ENCODE measurements at regions not wholly inside any gene's neighbourhood (a gene's known extent, or its start where the extent isn't known, plus 50 kb on each side); places are given as distances from the start of the nearest gene placed in this dataset.
A peak's percentile ranks its signal among the peaks of the same experiment; 100 is the strongest.
"Not testable (repeated sequence)": the region's sequence is repeated elsewhere in the genome, so short reads cannot be mapped to it uniquely, and the experiment has no call there.

DNA sequence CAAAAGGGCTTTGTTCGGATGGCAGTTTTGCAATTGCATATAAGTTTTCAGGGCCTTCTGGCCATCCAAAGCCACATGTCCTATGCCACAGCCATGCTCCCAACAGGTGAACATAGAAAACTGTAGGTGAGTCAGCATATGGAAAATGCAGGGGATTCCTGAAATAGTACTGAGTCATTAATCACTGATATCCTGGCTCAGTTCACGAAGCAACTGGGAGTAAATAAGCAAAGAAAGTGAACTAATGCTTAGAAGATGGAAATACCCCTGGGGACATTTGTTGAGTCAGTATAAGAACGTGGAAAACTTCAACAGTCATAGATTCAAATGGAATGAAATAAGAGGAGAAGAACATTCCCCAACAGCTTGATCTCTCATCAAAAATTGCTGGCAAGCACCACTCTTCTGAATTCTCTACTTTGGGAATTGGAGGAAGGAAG is 148.9 kb upstream of the RUNX1 start:
- DNase-seq (ENCODE audit: low spot score) (no peak), ATAC-seq (peak; percentile 62)
- intact Hi-C loops (cut with DNase I) = no loop called here

- intact Hi-C loops (cut with DNase I) = no loop called here
- ATAC-seq (no peak), DNase-seq (ENCODE audit: low spot score) (no peak)
Observed at GRCh38 chr21:35197191-35197590, 148.1 kb upstream of the RUNX1 start.

DNA sequence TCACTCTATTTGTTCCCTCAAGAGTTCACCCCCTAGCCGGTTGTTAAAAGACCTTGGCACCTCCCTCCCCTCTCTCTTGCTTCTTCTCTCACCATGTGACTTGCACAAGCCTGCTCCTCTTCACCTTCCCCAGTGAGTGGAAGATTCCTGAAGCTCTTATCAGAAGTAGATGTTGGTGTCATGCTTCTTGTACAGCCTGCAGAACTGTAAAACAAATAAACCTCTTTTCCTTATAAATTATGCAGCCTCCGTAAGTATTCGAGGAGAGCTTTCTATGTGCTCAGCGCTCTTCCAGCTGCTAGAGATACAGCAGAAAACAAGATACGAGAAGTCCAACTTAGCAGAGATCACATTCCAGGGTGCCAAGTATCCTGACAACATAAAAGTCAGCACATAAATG is 147.0 kb upstream of the RUNX1 start:
- intact Hi-C loops (cut with DNase I) = no loop called here
- DNase-seq (ENCODE audit: low spot score) (no peak), ATAC-seq (no peak)

DNA sequence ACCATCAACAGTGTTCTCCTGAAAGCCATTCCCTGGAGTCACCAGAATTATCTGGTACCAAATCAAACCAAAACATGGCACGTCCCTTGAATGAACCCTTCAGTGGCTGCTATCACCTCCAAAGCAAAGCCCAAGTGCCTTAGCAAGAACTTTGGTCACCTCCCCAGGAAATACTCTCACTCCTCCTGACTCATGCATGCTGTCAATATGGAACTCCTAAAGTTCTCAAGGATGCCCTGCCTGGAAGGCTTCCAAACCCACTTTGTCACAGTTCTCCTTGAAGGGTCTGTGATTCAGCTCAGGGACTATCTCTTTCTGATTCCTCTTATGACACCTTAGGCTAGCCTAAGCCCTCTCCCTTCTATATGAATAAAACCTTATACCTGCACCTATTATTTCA is 146.1 kb upstream of the RUNX1 start:
- no peak for ATAC-seq
- no peak for DNase-seq (ENCODE audit: low spot score)
- intact Hi-C loops (cut with DNase I) = no loop called here

- DNase-seq (ENCODE audit: low spot score) (no peak), ATAC-seq (no peak)
- intact Hi-C loops (cut with DNase I) = no loop called here
Observed at GRCh38 chr21:35191754-35192153, 142.7 kb upstream of the RUNX1 start.

GRCh38 chr21:35191128-35191527 is 142.0 kb upstream of the RUNX1 start:
- DNase-seq (ENCODE audit: low spot score) = no peak
- no peak for ATAC-seq
- intact Hi-C loops (cut with DNase I) = no loop called here

GRCh38 chr21:35190201-35190701 is 141.1 kb upstream of the RUNX1 start:
- intact Hi-C loops (cut with DNase I) = no loop called here
- ATAC-seq = no peak
- DNase-seq (ENCODE audit: low spot score) = no peak

GRCh38 chr21:35189077-35189863 is 140.2 kb upstream of the RUNX1 start:
- intact Hi-C loops (cut with DNase I) = no loop called here
- no peak for DNase-seq (ENCODE audit: low spot score)
- peak; percentile 74 for ATAC-seq

DNA sequence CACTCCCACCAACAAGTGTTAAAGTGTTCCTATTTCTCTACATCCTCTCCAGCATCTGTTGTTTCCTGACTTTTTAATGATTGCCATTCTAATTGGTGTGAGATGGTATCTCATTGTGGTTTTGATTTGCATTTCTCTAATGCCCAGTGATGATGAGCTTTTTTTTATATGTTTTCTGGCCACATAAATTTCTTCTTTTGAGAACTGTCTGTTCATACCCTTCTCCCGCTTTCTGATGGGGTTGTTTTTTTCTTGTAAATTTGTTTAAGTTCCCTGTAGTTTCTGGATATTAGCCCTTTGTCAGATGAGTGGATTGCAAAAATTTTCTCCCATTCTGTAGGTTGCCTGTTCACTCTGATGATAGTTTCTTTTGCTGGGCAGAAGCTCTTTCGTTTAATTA is 134.3 kb upstream of the RUNX1 start:
- ATAC-seq; intact Hi-C loops (cut with DNase I); DNase-seq (ENCODE audit: low spot score): not testable (repeated sequence)

GRCh38 chr21:35179990-35180540 is 131.0 kb upstream of the RUNX1 start:
- ATAC-seq (no peak), DNase-seq (ENCODE audit: low spot score) (no peak)
- intact Hi-C loops (cut with DNase I) = no loop called here

DNA sequence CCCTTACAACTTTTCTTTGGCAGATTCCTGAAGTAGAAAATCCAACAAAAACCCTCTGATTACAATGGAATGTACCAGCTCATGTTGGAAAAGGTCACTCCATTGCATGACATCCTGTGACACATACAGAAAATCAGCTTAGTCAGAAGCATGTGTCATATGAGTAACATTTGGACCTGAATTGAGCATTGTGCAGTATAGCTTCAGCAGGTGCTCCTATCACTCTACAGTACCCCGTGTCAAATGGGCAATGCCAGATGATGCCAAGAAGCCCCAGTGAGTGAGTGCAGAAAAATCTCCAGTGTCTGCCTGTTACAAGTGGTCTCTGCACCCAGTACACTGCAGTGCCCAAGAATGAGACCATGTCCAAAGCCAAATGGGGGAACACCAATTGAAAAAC is 129.7 kb upstream of the RUNX1 start:
- no peak for ATAC-seq
- intact Hi-C loops (cut with DNase I) = no loop called here
- DNase-seq (ENCODE audit: low spot score) = no peak

DNA sequence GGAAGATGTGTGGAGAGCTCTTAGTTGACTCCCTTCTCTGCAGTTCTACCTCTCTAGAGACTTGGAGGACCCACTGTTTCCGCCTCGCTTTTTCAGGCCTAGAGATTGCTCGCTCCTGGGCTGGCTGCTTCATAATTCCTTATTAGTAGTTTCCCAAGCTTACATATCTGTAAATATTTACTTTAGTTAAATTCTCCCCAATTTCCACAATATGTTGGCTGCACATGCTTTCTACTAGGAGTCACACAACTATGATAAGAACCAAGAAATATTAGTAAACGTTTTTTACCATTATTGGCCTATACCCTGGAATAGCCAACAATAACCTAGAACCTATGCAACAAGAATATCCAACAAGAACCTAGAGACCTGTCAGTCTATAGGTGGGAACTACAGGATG is 129.0 kb upstream of the RUNX1 start:
- intact Hi-C loops (cut with DNase I) = no loop called here
- ATAC-seq = no peak
- no peak for DNase-seq (ENCODE audit: low spot score)

- DNase-seq (ENCODE audit: low spot score) = no peak
- no peak for ATAC-seq
- intact Hi-C loops (cut with DNase I) = no loop called here
Observed at GRCh38 chr21:35172231-35172630, 123.1 kb upstream of the RUNX1 start.

DNA sequence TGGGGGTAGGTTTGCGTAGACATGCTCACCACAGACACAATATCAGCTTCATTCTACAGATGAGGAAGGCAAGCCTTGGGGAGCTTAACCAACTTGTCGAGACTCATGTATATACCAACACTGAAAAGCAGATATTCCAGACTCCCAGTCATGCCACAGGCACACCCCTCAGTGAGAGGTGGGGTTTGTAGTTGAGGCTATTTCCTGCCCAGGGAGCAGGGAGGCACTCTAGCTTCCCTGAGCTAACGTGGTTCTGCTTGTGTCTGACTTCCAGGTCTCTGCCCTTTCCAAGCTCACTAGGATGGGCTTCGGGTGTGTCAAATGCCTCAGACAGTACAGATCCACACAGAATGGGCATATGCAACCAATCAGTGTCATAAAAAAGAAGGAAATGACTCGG is 122.3 kb upstream of the RUNX1 start:
- no peak for DNase-seq (ENCODE audit: low spot score)
- intact Hi-C loops (cut with DNase I) = no loop called here
- ATAC-seq = no peak

GRCh38 chr21:35170818-35171217 is 121.7 kb upstream of the RUNX1 start:
- intact Hi-C loops (cut with DNase I) = no loop called here
- ATAC-seq (no peak), DNase-seq (ENCODE audit: low spot score) (no peak)

DNA sequence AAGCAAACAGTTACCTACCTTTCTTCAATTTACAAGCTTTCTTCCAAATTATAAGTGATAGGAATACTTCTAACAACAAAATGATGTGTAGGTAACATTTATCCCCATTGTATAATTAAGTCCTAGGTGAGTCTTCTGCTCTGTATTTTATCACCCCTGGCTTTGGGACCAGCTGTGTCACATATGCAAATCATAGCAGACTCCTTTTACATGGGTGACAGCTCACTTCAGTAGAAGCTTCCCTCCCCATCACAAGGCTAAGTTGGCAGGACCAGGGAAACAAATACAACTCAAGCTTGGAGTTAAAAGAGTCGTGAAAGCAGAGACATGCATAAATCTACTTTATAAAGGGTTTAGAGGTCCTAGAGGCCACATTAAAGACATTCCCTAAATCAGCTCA is 121.1 kb upstream of the RUNX1 start:
- ATAC-seq = no peak
- intact Hi-C loops (cut with DNase I) = no loop called here

GRCh38 chr21:35169574-35169973 is 120.5 kb upstream of the RUNX1 start:
- ATAC-seq = no peak
- no peak for DNase-seq (ENCODE audit: low spot score)
- intact Hi-C loops (cut with DNase I) = no loop called here

More for the DNA sequence above, 121.1 kb upstream of the RUNX1 start:
- DNase-seq (ENCODE audit: low spot score) = no peak

DNA sequence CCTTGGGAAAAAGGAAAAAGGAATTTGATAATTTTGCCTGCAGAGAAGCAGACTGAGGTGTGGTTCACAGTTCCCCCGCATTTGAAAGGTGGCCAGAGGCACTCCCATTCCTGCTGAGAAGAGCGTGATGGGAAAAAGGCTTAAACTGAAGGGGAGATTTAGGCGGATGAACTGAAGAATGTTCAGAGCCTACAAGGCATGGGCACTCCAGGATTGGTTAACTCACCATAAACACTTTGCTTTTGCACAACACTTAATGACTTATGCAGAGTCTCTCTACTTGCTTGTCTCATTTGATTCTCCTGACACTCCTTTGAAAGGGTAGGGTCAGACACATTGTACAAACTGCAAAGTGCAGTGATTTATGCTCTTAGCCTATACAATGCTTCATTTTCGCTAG is 119.6 kb upstream of the RUNX1 start:
- DNase-seq (ENCODE audit: low spot score) (no peak), ATAC-seq (no peak)
- intact Hi-C loops (cut with DNase I) = no loop called here

DNA sequence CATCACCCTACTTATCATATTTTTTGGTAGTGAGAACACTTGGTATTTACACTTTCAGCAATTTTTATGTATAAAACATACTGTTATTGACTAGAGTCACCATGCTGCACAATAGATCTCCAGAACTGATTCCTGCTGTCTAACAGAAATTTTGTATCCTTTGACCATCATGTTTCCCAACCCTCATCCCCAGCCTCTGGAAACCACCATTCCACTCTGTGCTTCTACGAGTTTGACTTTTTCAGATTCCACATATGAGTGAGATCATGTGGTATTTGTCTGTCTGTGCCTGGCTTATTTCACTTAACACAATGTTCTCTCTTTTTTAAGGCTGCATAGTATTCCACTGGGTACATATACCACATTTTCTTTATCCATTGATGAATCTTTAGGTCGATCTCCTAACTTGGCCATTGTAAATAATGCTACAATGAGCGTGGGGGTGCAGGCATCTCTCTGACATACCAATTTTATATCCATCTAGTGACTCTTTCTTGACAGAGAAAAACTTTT is 115.9 kb upstream of the RUNX1 start:
- DNase-seq (ENCODE audit: low spot score) (no peak), ATAC-seq (no peak)
- intact Hi-C loops (cut with DNase I) = no loop called here

DNA sequence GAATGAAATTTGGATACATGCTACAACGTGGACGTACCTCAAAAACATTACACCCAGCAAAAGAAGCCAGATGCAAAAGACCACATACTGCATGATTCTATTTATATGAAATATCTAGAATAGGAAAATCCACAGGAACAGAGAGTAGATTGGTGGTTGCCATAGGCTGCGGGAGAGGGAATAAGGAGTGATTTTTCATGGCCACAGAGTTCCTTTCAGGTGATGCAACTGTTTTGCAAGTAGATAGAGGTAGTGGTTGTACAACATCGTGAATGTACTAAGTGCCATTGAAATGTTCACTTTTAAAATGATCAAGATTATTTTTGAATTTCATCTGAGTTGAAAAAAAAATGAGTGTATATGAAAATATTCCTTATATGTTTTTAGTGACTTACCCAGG is 115.3 kb upstream of the RUNX1 start:
- intact Hi-C loops (cut with DNase I) = no loop called here
- no peak for DNase-seq (ENCODE audit: low spot score)
- no peak for ATAC-seq

GRCh38 chr21:35163411-35163810 is 114.3 kb upstream of the RUNX1 start:
- intact Hi-C loops (cut with DNase I) = no loop called here
- DNase-seq (ENCODE audit: low spot score) (no peak), ATAC-seq (no peak)
